ENCODE measurements at regions not wholly inside any gene's neighbourhood (a gene's known extent, or its start where the extent isn't known, plus 50 kb on each side); places are given as distances from the start of the nearest gene placed in this dataset.
A peak's percentile ranks its signal among the peaks of the same experiment; 100 is the strongest.

GRCh38 chr11:88448131-88448670, 110.7 kb upstream of the CTSC start:
- no peak for DNase-seq (ENCODE audit: low read depth)

GRCh38 chr11:88447281-88447680, 109.7 kb upstream of the CTSC start:
- no peak for DNase-seq (ENCODE audit: low read depth)

- DNase-seq (ENCODE audit: low read depth): no peak
Observed at GRCh38 chr11:88439356-88439755, 101.8 kb upstream of the CTSC start.

GRCh38 chr11:88438721-88439120, 101.2 kb upstream of the CTSC start:
- no peak for DNase-seq (ENCODE audit: low read depth)

- no peak for DNase-seq (ENCODE audit: low read depth)
Observed at GRCh38 chr11:88435415-88435814, 97.9 kb upstream of the CTSC start.

GRCh38 chr11:88434333-88434976, 96.9 kb upstream of the CTSC start:
- DNase-seq (ENCODE audit: low read depth): no peak

- no peak for DNase-seq (ENCODE audit: low read depth)
Observed at GRCh38 chr11:88433536-88434230, 96.1 kb upstream of the CTSC start.

GRCh38 chr11:88431675-88432341, 94.3 kb upstream of the CTSC start:
- no peak for DNase-seq (ENCODE audit: low read depth)

- DNase-seq (ENCODE audit: low read depth): no peak
Observed at GRCh38 chr11:88428959-88429358, 91.4 kb upstream of the CTSC start.

GRCh38 chr11:88427719-88428118, 90.2 kb upstream of the CTSC start:
- no peak for DNase-seq (ENCODE audit: low read depth)

GRCh38 chr11:88424881-88425280, 87.3 kb upstream of the CTSC start:
- no peak for DNase-seq (ENCODE audit: low read depth)

- no peak for DNase-seq (ENCODE audit: low read depth)
Observed at GRCh38 chr11:88421530-88421929, 84.0 kb upstream of the CTSC start.

- DNase-seq (ENCODE audit: low read depth): no peak
Observed at GRCh38 chr11:88420165-88420791, 82.7 kb upstream of the CTSC start.

- no peak for DNase-seq (ENCODE audit: low read depth)
Observed at GRCh38 chr11:88418508-88418907, 81.0 kb upstream of the CTSC start.

GRCh38 chr11:88415495-88415894, 78.0 kb upstream of the CTSC start:
- DNase-seq (ENCODE audit: low read depth): no peak

- peak; percentile 95 for DNase-seq (ENCODE audit: low read depth)
Observed at GRCh38 chr11:88414981-88415413, 77.5 kb upstream of the CTSC start.

GRCh38 chr11:88414385-88414861, 76.9 kb upstream of the CTSC start:
- peak; percentile 79 for DNase-seq (ENCODE audit: low read depth)

GRCh38 chr11:88411265-88411664, 73.7 kb upstream of the CTSC start:
- DNase-seq (ENCODE audit: low read depth): peak; percentile 92

GRCh38 chr11:88410656-88411055, 73.1 kb upstream of the CTSC start:
- peak; percentile 60 for DNase-seq (ENCODE audit: low read depth)

GRCh38 chr11:88410056-88410455, 72.5 kb upstream of the CTSC start:
- no peak for DNase-seq (ENCODE audit: low read depth)

GRCh38 chr11:88406876-88407275, 69.3 kb upstream of the CTSC start:
- peak; percentile 55 for DNase-seq (ENCODE audit: low read depth)

GRCh38 chr11:88405853-88406252, 68.3 kb upstream of the CTSC start:
- no peak for DNase-seq (ENCODE audit: low read depth)
